ENCODE measurements at regions not wholly inside any gene's neighbourhood (a gene's known extent, or its start where the extent isn't known, plus 50 kb on each side); places are given as distances from the start of the nearest gene placed in this dataset.

DNA sequence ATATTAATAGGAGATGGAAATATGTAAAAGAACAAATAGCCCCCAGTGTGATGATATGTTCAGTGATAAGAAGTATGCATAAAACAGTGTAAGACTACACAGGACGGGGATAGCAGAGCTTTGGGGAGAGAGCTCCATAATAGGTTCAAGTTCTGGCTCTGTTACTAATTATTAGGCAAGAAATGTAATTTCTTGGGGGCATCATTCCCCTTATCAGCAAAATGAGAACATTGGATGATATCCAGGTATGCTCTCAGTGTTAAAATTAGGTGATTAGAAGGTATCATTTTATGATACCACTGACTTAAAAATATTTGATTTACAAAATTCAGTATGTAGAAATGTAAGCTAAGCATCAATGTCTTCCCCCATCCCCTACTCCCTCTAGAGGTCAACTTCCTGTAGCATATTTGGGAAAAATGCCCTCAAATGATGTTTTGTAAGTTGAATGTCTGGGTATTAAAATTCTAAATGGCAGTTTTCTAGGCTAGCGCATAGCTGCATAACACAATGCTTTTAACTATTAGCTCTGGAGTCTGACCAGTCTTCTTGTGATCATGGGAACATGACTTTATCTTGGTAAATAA is 585.7 kb upstream of the CAMK1G start:
- TF ChIP-seq, protein P1, sequence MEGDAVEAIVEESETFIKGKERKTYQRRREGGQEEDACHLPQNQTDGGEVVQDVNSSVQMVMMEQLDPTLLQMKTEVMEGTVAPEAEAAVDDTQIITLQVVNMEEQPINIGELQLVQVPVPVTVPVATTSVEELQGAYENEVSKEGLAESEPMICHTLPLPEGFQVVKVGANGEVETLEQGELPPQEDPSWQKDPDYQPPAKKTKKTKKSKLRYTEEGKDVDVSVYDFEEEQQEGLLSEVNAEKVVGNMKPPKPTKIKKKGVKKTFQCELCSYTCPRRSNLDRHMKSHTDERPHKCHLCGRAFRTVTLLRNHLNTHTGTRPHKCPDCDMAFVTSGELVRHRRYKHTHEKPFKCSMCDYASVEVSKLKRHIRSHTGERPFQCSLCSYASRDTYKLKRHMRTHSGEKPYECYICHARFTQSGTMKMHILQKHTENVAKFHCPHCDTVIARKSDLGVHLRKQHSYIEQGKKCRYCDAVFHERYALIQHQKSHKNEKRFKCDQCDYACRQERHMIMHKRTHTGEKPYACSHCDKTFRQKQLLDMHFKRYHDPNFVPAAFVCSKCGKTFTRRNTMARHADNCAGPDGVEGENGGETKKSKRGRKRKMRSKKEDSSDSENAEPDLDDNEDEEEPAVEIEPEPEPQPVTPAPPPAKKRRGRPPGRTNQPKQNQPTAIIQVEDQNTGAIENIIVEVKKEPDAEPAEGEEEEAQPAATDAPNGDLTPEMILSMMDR (IDR thresholded peaks at IDR 0.05) = peak; percentile 8; the same call in 1 of the 2 replicates
- TF ChIP-seq SIN3A (IDR thresholded peaks at IDR 0.05; ENCODE audit: borderline replicate concordance, insufficient read depth, low read depth, low read length) = no peak
- TF ChIP-seq POLR2AphosphoS5 (IDR thresholded peaks at IDR 0.05; ENCODE audit: low read depth, low read length) = no peak
- TF ChIP-seq, protein P2, sequence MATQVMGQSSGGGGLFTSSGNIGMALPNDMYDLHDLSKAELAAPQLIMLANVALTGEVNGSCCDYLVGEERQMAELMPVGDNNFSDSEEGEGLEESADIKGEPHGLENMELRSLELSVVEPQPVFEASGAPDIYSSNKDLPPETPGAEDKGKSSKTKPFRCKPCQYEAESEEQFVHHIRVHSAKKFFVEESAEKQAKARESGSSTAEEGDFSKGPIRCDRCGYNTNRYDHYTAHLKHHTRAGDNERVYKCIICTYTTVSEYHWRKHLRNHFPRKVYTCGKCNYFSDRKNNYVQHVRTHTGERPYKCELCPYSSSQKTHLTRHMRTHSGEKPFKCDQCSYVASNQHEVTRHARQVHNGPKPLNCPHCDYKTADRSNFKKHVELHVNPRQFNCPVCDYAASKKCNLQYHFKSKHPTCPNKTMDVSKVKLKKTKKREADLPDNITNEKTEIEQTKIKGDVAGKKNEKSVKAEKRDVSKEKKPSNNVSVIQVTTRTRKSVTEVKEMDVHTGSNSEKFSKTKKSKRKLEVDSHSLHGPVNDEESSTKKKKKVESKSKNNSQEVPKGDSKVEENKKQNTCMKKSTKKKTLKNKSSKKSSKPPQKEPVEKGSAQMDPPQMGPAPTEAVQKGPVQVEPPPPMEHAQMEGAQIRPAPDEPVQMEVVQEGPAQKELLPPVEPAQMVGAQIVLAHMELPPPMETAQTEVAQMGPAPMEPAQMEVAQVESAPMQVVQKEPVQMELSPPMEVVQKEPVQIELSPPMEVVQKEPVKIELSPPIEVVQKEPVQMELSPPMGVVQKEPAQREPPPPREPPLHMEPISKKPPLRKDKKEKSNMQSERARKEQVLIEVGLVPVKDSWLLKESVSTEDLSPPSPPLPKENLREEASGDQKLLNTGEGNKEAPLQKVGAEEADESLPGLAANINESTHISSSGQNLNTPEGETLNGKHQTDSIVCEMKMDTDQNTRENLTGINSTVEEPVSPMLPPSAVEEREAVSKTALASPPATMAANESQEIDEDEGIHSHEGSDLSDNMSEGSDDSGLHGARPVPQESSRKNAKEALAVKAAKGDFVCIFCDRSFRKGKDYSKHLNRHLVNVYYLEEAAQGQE (IDR thresholded peaks at IDR 0.05; ENCODE audit: insufficient read depth in 1 of 2, low read depth in 2 of 2, low read length in 1 of 2) = no peak
- no peak for TF ChIP-seq TCF7L2 (IDR thresholded peaks at IDR 0.05; ENCODE audit: low read depth, low read length)
